H1 (cell line): ENCODE measurements at regions not wholly inside any gene's neighbourhood (a gene's known extent, or its start where the extent isn't known, plus 50 kb on each side); places are given as distances from the start of the nearest gene placed in this dataset.

ENCODE experiments used
- CTCF ChIA-PET: fragments of 300-600 bp; sonication (Branson Sonifier 250); formaldehyde crosslinking; loops from one replicate; lab custom pipeline; 2021; ENCODE audit not compliant: partially characterized antibody; lab: Charles Lee
- POLR2A ChIA-PET: fragments of 300-600 bp; sonication (Branson Sonifier 250); formaldehyde crosslinking; loops from one replicate; lab custom pipeline; 2021; ENCODE audit warnings: inconsistent platforms; ENCODE audit not compliant: partially characterized antibody; lab: Charles Lee
- DNase-seq, 2 experiments: peaks; one replicate each; pipeline versions ENCODE4 v3.0.0 to v3.0.0-alpha.2; 2010 to 2022; ENCODE audit warnings: low spot score in 2 of 2, low read depth in 1 of 2, mixed read lengths in 1 of 2
- FAIRE-seq: peaks from 2 replicates; lab custom pipeline; 2011; peaks lifted over from hg19 to GRCh38; lab: Jason Lieb, UNC
- H2AFZ ChIP-seq: 2 replicates; pipeline ENCODE4 v1.8.1; 2012; ENCODE audit warnings: low read length, inconsistent platforms
- H2AK5ac ChIP-seq: 2 replicates; pipeline ENCODE4 v1.6.1; 2013; ENCODE audit warnings: low read depth, low read length
- H2BK120ac ChIP-seq: replicated peaks from 2 replicates; pipeline ENCODE3; 2013; ENCODE audit warnings: low read depth, low read length, inconsistent platforms
- H2BK12ac ChIP-seq: 2 replicates; pipeline ENCODE4 v1.6.1; 2013; ENCODE audit warnings: low read depth, low read length
- H2BK15ac ChIP-seq: 2 replicates; pipeline ENCODE4 v1.6.1; 2013; ENCODE audit warnings: low read length
- H2BK20ac ChIP-seq: 2 replicates; pipeline ENCODE4 v1.6.1; 2013; ENCODE audit warnings: low read length
- H2BK5ac ChIP-seq: 2 replicates; pipeline ENCODE4 v1.6.1; 2013; ENCODE audit warnings: low read depth, low read length
- H3K14ac ChIP-seq: 2 replicates; pipeline ENCODE4 v1.6.1; 2013; ENCODE audit warnings: inconsistent platforms; ENCODE audit not compliant: insufficient read length
- H3K18ac ChIP-seq: 2 replicates; pipeline ENCODE4 v1.6.1; 2013; ENCODE audit warnings: low read length; ENCODE audit errors: extremely low read depth
- H3K23ac ChIP-seq: 2 replicates; pipeline ENCODE4 v1.6.1; 2013; ENCODE audit warnings: inconsistent platforms; ENCODE audit not compliant: insufficient read length
- H3K23me2 ChIP-seq: 2 replicates; pipeline ENCODE4 v1.6.1; 2013; ENCODE audit warnings: low read depth, low read length
- H3K27ac ChIP-seq: 2 replicates; pipeline ENCODE4 v1.6.1; 2011; ENCODE audit warnings: low read depth, low read length, inconsistent platforms
- H3K27me3 ChIP-seq, 4 experiments: replicated peaks in 1 of 4; 1 replicate in 1 of 4; 2 replicates in 3 of 4; pipeline versions ENCODE4 v1.6.1 to v1.8.1; 2011 to 2013; ENCODE audit warnings: low read length in 3 of 4, mild to moderate bottlenecking in 3 of 4, inconsistent platforms in 2 of 4, mixed read lengths in 2 of 4, moderate library complexity in 1 of 4; ENCODE audit not compliant: control insufficient read depth in 3 of 4, insufficient read depth in 3 of 4; ENCODE audit errors: extremely low read depth in 1 of 4
- H3K36me3 ChIP-seq, 4 experiments: 2 replicates each; pipeline versions ENCODE4 v1.6.1 to v1.8.1; 2011 to 2013; ENCODE audit warnings: mild to moderate bottlenecking in 4 of 4, low read length in 3 of 4, moderate library complexity in 2 of 4, control low read depth in 1 of 4, inconsistent platforms in 1 of 4; ENCODE audit not compliant: insufficient read depth in 4 of 4, control insufficient read depth in 2 of 4
- H3K4ac ChIP-seq: replicated peaks from 2 replicates; pipeline ENCODE3; 2013; ENCODE audit warnings: low read length, low read depth, mixed read lengths, inconsistent platforms; ENCODE audit not compliant: insufficient read length
- H3K4me1 ChIP-seq, 4 experiments: replicated peaks in 1 of 4; 1 replicate in 1 of 4; 2 replicates in 3 of 4; pipeline versions ENCODE4 v1.6.1 to v1.8.1; 2011 to 2013; ENCODE audit warnings: low read length in 3 of 4, inconsistent platforms in 2 of 4, mixed read lengths in 1 of 4; ENCODE audit not compliant: insufficient read depth in 4 of 4, control insufficient read depth in 3 of 4
- H3K4me2 ChIP-seq, 2 experiments: 2 replicates each; pipeline versions ENCODE4 v1.6.1 to v1.8.1; 2011 to 2013; ENCODE audit warnings: low read depth in 2 of 2, low read length in 2 of 2, control low read depth in 1 of 2, inconsistent platforms in 1 of 2, mild to moderate bottlenecking in 1 of 2; ENCODE audit not compliant: insufficient read depth in 1 of 2
- H3K4me3 ChIP-seq, 4 experiments: fragments of 200-600, 300-600 bp in 1 of 4; sonication (generic), shearing (Covaris generic), sonication (Bioruptor Twin) in 1 of 4; 2 replicates each; pipeline versions ENCODE4 v1.5.1 to v1.8.1; 2011 to 2016; ENCODE audit warnings: low read length in 4 of 4, low read depth in 3 of 4, control low read depth in 2 of 4, inconsistent platforms in 2 of 4, mild to moderate bottlenecking in 2 of 4, mixed read lengths in 1 of 4, moderate library complexity in 1 of 4; ENCODE audit not compliant: insufficient read depth in 2 of 4; ENCODE audit errors: extremely low read depth in 1 of 4
- H3K56ac ChIP-seq: replicated peaks from 2 replicates; pipeline ENCODE3; 2013; ENCODE audit warnings: low read depth, mild to moderate bottlenecking, mixed read lengths, low read length, inconsistent platforms; ENCODE audit not compliant: insufficient read length
- H3K79me1 ChIP-seq: 2 replicates; pipeline ENCODE4 v1.6.1; 2013; ENCODE audit warnings: low read depth, low read length, control low read depth
- H3K79me2 ChIP-seq, 2 experiments: 2 replicates each; pipeline versions ENCODE4 v1.6.1 to v1.8.1; 2012 to 2013; ENCODE audit warnings: low read length in 2 of 2, mild to moderate bottlenecking in 2 of 2, inconsistent platforms in 1 of 2; ENCODE audit not compliant: insufficient read depth in 2 of 2, control insufficient read depth in 1 of 2
- H3K9ac ChIP-seq, 4 experiments: replicated peaks in 1 of 4; 1 replicate in 1 of 4; 2 replicates in 3 of 4; pipeline versions ENCODE4 v1.6.1 to v1.8.1; 2011 to 2013; ENCODE audit warnings: low read depth in 3 of 4, low read length in 3 of 4, control low read depth in 2 of 4, mild to moderate bottlenecking in 2 of 4, moderate library complexity in 2 of 4, inconsistent platforms in 1 of 4; ENCODE audit errors: extremely low read depth in 1 of 4
- H3K9me3 ChIP-seq, 2 experiments: 2 replicates each; pipeline versions ENCODE4 v1.6.1 to v1.8.1; 2012 to 2013; ENCODE audit warnings: mild to moderate bottlenecking in 2 of 2, moderate library complexity in 2 of 2, control low read depth in 1 of 2, inconsistent platforms in 1 of 2, low read depth in 1 of 2, low read length in 1 of 2, mixed read lengths in 1 of 2; ENCODE audit not compliant: insufficient read depth in 2 of 2
- H4K20me1 ChIP-seq, 2 experiments: replicated peaks in 1 of 2; 2 replicates each; pipeline versions ENCODE3 to v1.8.1; 2011 to 2013; ENCODE audit warnings: inconsistent platforms in 2 of 2, low read length in 2 of 2, mild to moderate bottlenecking in 1 of 2; ENCODE audit not compliant: insufficient read depth in 2 of 2, control insufficient read depth in 1 of 2
- H4K5ac ChIP-seq: 2 replicates; pipeline ENCODE4 v1.6.1; 2013; ENCODE audit warnings: low read length, low read depth, mixed read lengths, inconsistent platforms; ENCODE audit not compliant: insufficient read length
- H4K8ac ChIP-seq: 2 replicates; pipeline ENCODE4 v1.8.0; 2013; ENCODE audit warnings: mild to moderate bottlenecking, moderate library complexity, low read length, inconsistent platforms; ENCODE audit not compliant: insufficient read depth; ENCODE audit errors: extremely low read depth
- H4K91ac ChIP-seq: replicated peaks from 2 replicates; pipeline ENCODE3; 2013; ENCODE audit warnings: low read length, mixed read lengths, inconsistent platforms; ENCODE audit not compliant: insufficient read length
- BCL11A ChIP-seq, 2 experiments: IDR thresholded peaks; one replicate each; pipeline ENCODE4 v1.6.1; 2011; ENCODE audit warnings: low read depth in 2 of 2, low read length in 2 of 2, mild to moderate bottlenecking in 2 of 2
- CHD2 ChIP-seq: IDR thresholded peaks from 2 replicates; pipeline ENCODE4 v1.6.1; 2012; ENCODE audit warnings: low read length, improper control_type of control experiment
- RNF2 ChIP-seq: fragments of 200-900, 300-1000 bp; sonication (generic); IDR thresholded peaks from 2 replicates; pipeline ENCODE4 v1.7.1; 2016; ENCODE audit warnings: borderline replicate concordance, low read depth, mild to moderate bottlenecking, antibody characterized with exemption, low read length; ENCODE audit not compliant: poor library complexity, severe bottlenecking; ENCODE audit errors: missing control alignments
- WGBS, 2 experiments: shearing (Covaris generic) in 1 of 2; methylation state at CpG; one replicate each; pipeline versions ENCODE4 v1.1.6 to v1.1.7; 2013 to 2015; ENCODE audit warnings: low lambda C conversion rate in 2 of 2, mixed read lengths in 2 of 2, inconsistent platforms in 1 of 2, low coverage in 1 of 2, missing lambda C conversion rate in 1 of 2; ENCODE audit not compliant: insufficient replicate concordance in 2 of 2, insufficient coverage in 1 of 2, insufficient read length in 1 of 2; ENCODE audit errors: extremely low coverage in 1 of 2, missing lambda C conversion rate in 1 of 2; 5-methylcytosine and 5-hydroxymethylcytosine counted together

DNA sequence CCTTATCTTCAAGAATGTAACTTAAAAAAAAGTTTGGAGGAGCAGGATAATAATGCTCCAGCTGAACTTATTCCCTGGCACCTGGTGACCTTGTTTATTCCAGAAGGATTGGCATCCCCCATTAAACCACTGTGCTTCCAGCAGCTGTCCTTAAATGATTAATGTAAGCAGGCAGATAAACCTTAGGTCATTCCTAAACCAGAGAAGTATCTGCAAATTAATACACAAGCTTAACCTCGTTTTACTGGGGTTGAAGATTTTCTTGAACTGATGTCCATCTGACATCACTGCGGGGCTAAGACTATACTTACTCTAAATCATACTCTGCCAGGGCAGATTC is 116.1 kb upstream of the PALS2 start:
- Histone ChIP-seq H3K4me1 (no peaks in the 10 kb centered on the region), H3K4me3 (no peak overlapping the region), H4K91ac (no peak overlapping the region), H2AK5ac (no peak overlapping the region), H3K23ac (no peak overlapping the region), H4K5ac (no peak overlapping the region), H3K4me2 (no peak overlapping the region), H3K4ac (no peak overlapping the region), H2AFZ (0 out of 2 replicates have a peak overlapping the region, but pooled peaks have one; percentile 3), H3K79me2 (no peaks in the 10 kb centered on the region), H2BK20ac (no peak overlapping the region), H2BK12ac (no peak overlapping the region), H3K27me3 (no peaks in the 10 kb centered on the region), H3K9ac (no peak overlapping the region), H3K79me1 (no peaks in the 10 kb centered on the region), H4K20me1 (no peaks in the 10 kb centered on the region), H2BK5ac (no peak overlapping the region), H3K9me3 (no peaks in the 10 kb centered on the region), H3K27ac (no peak overlapping the region), H3K36me3 (no peaks in the 10 kb centered on the region), H3K23me2 (no peaks in the 10 kb centered on the region), H2BK120ac (no peak overlapping the region), H2BK15ac (no peak overlapping the region), H4K8ac (no peak overlapping the region), H3K14ac (no peak overlapping the region), H3K56ac (no peak overlapping the region), H3K18ac (no peak overlapping the region)
- FAIRE-seq (no peak), DNase-seq (no peak)
- ChIA-PET CTCF (interaction anchor here (0.7 to 1.9 kb wide), 4 partner anchors 17 to 167 kb away, joined by 3 to 6 read pairs (median 4); no protein-coding TSS in a partner anchor), POLR2A (interaction anchor here (1.8 kb wide), 1 partner anchor 52 kb away, joined by 4 read pairs; no protein-coding TSS in a partner anchor)
- TF ChIP-seq RNF2 (no peak), CHD2 (no peak), BCL11A (IDR thresholded peaks at IDR 0.05; ENCODE audit: low read depth in 2 of 2, low read length in 2 of 2) (no peak)
- 79% methylated on average over 2 of the region's 2 CpGs; no CpG with 5 or more reads in 1 of the 2 experiments for WGBS, 2 experiments
